Endothelial cell of umbilical vein (primary cell): ENCODE measurements at regions not wholly inside any gene's neighbourhood (a gene's known extent, or its start where the extent isn't known, plus 50 kb on each side); places are given as distances from the start of the nearest gene placed in this dataset.

Experiments
- BruUV-seq: library from RNA; stranded (reverse); fragments of 400-500 nt; replicated peaks from 2 replicates; lab custom pipeline; 2021; lab: Mats Ljungman, UMichigan
- CTCF ChIA-PET: fragments of 300-600, 350-600 bp; sonication (Branson Sonifier 250); formaldehyde crosslinking; loops from one replicate; lab custom pipeline; 2021; ENCODE audit warnings: antibody characterized with exemption, inconsistent platforms; lab: Charles Lee
- POLR2A ChIA-PET: fragments of 300-600, 350-600 bp; sonication (Branson Sonifier 250); formaldehyde crosslinking; loops from one replicate; lab custom pipeline; 2021; ENCODE audit warnings: antibody characterized with exemption, inconsistent platforms; lab: Charles Lee
- DNase-seq: peaks from one replicate; pipeline ENCODE4 v3.0.0-alpha.2; 2011; ENCODE audit warnings: low read depth, low spot score
- FAIRE-seq: peaks from 2 replicates; lab custom pipeline; 2011; peaks lifted over from hg19 to GRCh38; lab: Jason Lieb, UNC
- H2AFZ ChIP-seq: 2 replicates; pipeline ENCODE4 v1.6.0; 2012; ENCODE audit warnings: low read depth, low read length, control low read depth, inconsistent platforms
- H3K27ac ChIP-seq: 2 replicates; pipeline ENCODE4 v1.5.1; 2011; ENCODE audit warnings: low read depth, mild to moderate bottlenecking, control low read depth, low read length, moderate library complexity; ENCODE audit not compliant: insufficient read depth
- H3K27me3 ChIP-seq, 2 experiments: 2 replicates each; pipeline versions ENCODE4 v1.6.0 to v1.6.1; 2011; ENCODE audit warnings: low read length in 2 of 2, mixed read lengths in 1 of 2; ENCODE audit not compliant: control insufficient read depth in 2 of 2, insufficient read depth in 2 of 2
- H3K36me3 ChIP-seq, 2 experiments: 2 replicates in 1 of 2; 3 replicates in 1 of 2; pipeline ENCODE4 v1.5.1; 2011; ENCODE audit warnings: low read length in 2 of 2, mild to moderate bottlenecking in 1 of 2, moderate library complexity in 1 of 2; ENCODE audit not compliant: control insufficient read depth in 2 of 2, insufficient read depth in 2 of 2; ENCODE audit errors: extremely low read depth in 1 of 2
- H3K4me1 ChIP-seq: 3 replicates; pipeline ENCODE4 v1.5.1; 2011; ENCODE audit warnings: mild to moderate bottlenecking, low read length; ENCODE audit not compliant: control insufficient read depth, insufficient read depth; ENCODE audit errors: extremely low read depth
- H3K4me2 ChIP-seq: 2 replicates; pipeline ENCODE4 v1.6.1; 2011; ENCODE audit warnings: low read length, control low read depth, mixed read lengths; ENCODE audit not compliant: insufficient read depth
- H3K4me3 ChIP-seq, 3 experiments: fragments of 200-600 bp in 1 of 3; sonication (generic), shearing (Covaris generic) in 1 of 3; replicated peaks in 1 of 3; 2 replicates each; pipeline ENCODE4 v1.5.1; 2011 to 2016; ENCODE audit warnings: control low read depth in 3 of 3, low read length in 3 of 3, mild to moderate bottlenecking in 2 of 3, inconsistent platforms in 1 of 3, low read depth in 1 of 3, moderate library complexity in 1 of 3; ENCODE audit not compliant: insufficient read depth in 1 of 3
- H3K79me2 ChIP-seq: 2 replicates; pipeline ENCODE4 v1.6.0; 2012; ENCODE audit warnings: low read length, inconsistent platforms; ENCODE audit not compliant: control insufficient read depth, insufficient read depth
- H3K9ac ChIP-seq: replicated peaks from 2 replicates; pipeline ENCODE3; 2011; ENCODE audit warnings: low read length, control low read depth; ENCODE audit not compliant: insufficient read depth; ENCODE audit errors: extremely low read depth
- H3K9me1 ChIP-seq: replicated peaks from 3 replicates; pipeline ENCODE4 v1.6.0; 2011; ENCODE audit warnings: mild to moderate bottlenecking, low read length; ENCODE audit not compliant: control insufficient read depth, insufficient read depth; ENCODE audit errors: extremely low read depth
- H3K9me3 ChIP-seq: replicated peaks from 2 replicates; pipeline ENCODE4 v1.5.1; 2012; ENCODE audit warnings: low read length, inconsistent platforms; ENCODE audit not compliant: control insufficient read depth, insufficient read depth
- H4K20me1 ChIP-seq: replicated peaks from 2 replicates; pipeline ENCODE3; 2011; ENCODE audit warnings: mild to moderate bottlenecking, low read length; ENCODE audit not compliant: control insufficient read depth, insufficient read depth; ENCODE audit errors: extremely low read depth
- CTCF ChIP-seq, 2 donors: IDR thresholded peaks; 1 replicate in 1 of 2; 2 replicates in 1 of 2; pipeline ENCODE4 v1.5.1; 2011; ENCODE audit warnings: low read length in 2 of 2, mild to moderate bottlenecking in 2 of 2, moderate library complexity in 2 of 2, control low read depth in 1 of 2, inconsistent platforms in 1 of 2, low read depth in 1 of 2; ENCODE audit not compliant: insufficient read depth in 1 of 2; ENCODE audit errors: extremely low read depth in 1 of 2
- EZH2 ChIP-seq: IDR thresholded peaks from 2 replicates; pipeline ENCODE4 v1.6.1; 2012; ENCODE audit warnings: borderline replicate concordance, low read depth, mild to moderate bottlenecking, moderate library complexity, low read length, inconsistent platforms; ENCODE audit not compliant: severe bottlenecking
- FOS ChIP-seq: IDR thresholded peaks from 2 replicates; pipeline ENCODE4 v1.6.1; 2011; ENCODE audit warnings: mild to moderate bottlenecking, low read length, moderate library complexity, borderline replicate concordance; ENCODE audit not compliant: insufficient read depth
- GATA2 ChIP-seq: IDR thresholded peaks from 2 replicates; pipeline ENCODE4 v1.7.0; 2011; ENCODE audit warnings: low read depth, mild to moderate bottlenecking, moderate library complexity, mixed read lengths, low read length; ENCODE audit not compliant: insufficient read length, insufficient read depth
- JUN ChIP-seq: IDR thresholded peaks from 2 replicates; pipeline ENCODE4 v1.6.1; 2011; ENCODE audit warnings: borderline replicate concordance, low read depth; ENCODE audit not compliant: insufficient read length, insufficient read depth
- MAX ChIP-seq: IDR thresholded peaks from 2 replicates; pipeline ENCODE4 v1.6.1; 2011; ENCODE audit not compliant: insufficient read depth, insufficient read length
- MYC ChIP-seq: IDR thresholded peaks from one replicate; pipeline ENCODE4 v1.6.1; 2011; ENCODE audit warnings: mild to moderate bottlenecking, low read depth, low read length
- POLR2A ChIP-seq: IDR thresholded peaks from 2 replicates; pipeline ENCODE4 v1.6.1; 2012; ENCODE audit warnings: low read depth, mild to moderate bottlenecking, control low read depth, low read length
- POLR2AphosphoS5 ChIP-seq: IDR thresholded peaks from 2 replicates; pipeline ENCODE4 v1.6.1; 2012; ENCODE audit warnings: low read depth, mild to moderate bottlenecking, control low read depth, low read length, moderate library complexity; ENCODE audit not compliant: insufficient read depth
- dilution Hi-C: fragments of 300-500 bp; cut with MboI; formaldehyde crosslinking; loops from one replicate; pipeline ENCODE4 v1.15.0; 2019; ENCODE audit warnings: low sequenced_read_pairs; ENCODE audit not compliant: extremely low pct_ligation_motif_present
- intact Hi-C: fragments of 100-400 bp; cut with micrococcal nuclease; formaldehyde crosslinking; loops from one replicate; pipeline ENCODE4 v1.10.0; 2022

GRCh38 chr10:20443094-20443493 is 454.0 kb downstream of the NEBL start:
- H2AFZ ChIP-seq, result no peak overlapping the region
- intact Hi-C loops (no loop called here), dilution Hi-C loops (no loop called here)
- no TSS peak for BruUV-seq
- H3K36me3 ChIP-seq, result no peaks in the 10 kb centered on the region
- no peak overlapping the region for H3K4me3 ChIP-seq
- ChIA-PET CTCF (no interaction called here), POLR2A (no interaction called here)
- H3K9me1 ChIP-seq, result no peaks in the 10 kb centered on the region
- no peak overlapping the region for H3K27ac ChIP-seq
- no peak overlapping the region for H3K9ac ChIP-seq
- DNase-seq, result no peak
- no peaks in the 10 kb centered on the region for H3K4me1 ChIP-seq
- H4K20me1 ChIP-seq, result no peaks in the 10 kb centered on the region
- no peaks in the 10 kb centered on the region for H3K27me3 ChIP-seq
- H3K79me2 ChIP-seq, result no peaks in the 10 kb centered on the region
- no peak overlapping the region for H3K4me2 ChIP-seq
- TF ChIP-seq MYC (no peak), GATA2 (no peak), MAX (no peak), POLR2A (no peak), JUN (no peak), POLR2AphosphoS5 (no peak), EZH2 (no peak), CTCF (IDR thresholded peaks at IDR 0.05; ENCODE audit: extremely low read depth in 1 of 2, insufficient read depth in 1 of 2, low read depth in 1 of 2, low read length in 2 of 2) (no peak), FOS (no peak)
- H3K9me3 ChIP-seq, result peaks cover 4% of the 10 kb centered on the region
- no peak for FAIRE-seq
